ENCODE measurements at regions not wholly inside any gene's neighbourhood (a gene's known extent, or its start where the extent isn't known, plus 50 kb on each side); places are given as distances from the start of the nearest gene placed in this dataset.
A peak's percentile ranks its signal among the peaks of the same experiment; 100 is the strongest.
"Not testable (repeated sequence)": the region's sequence is repeated elsewhere in the genome, so short reads cannot be mapped to it uniquely, and the experiment has no call there.

DNA sequence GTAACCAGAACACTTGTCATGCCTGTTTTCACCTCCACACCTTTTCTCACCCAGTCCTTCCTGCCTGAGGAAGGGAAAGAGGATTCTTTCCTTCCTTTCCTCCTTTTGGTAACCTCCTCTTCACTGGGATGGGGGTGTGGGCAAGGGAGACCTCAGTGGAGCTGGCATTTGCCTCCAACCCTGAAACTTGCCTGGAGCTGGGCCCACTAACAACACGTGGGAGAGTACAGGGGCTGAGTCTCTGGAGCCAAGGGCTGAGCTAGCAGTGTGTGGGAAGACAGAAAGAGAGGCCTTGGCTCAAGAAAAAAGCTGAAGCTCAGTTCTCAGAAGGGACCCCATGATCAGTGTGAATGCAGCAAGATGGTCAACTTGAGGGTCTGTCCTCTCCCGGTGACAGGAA lies 86.6 kb upstream of the SLC6A11 start:
- in situ Hi-C loops (cut with HindIII; ENCODE audit: low sequenced_read_pairs), result no loop called here
- no peak for DNase-seq (ENCODE audit: low read depth, low spot score)

DNA sequence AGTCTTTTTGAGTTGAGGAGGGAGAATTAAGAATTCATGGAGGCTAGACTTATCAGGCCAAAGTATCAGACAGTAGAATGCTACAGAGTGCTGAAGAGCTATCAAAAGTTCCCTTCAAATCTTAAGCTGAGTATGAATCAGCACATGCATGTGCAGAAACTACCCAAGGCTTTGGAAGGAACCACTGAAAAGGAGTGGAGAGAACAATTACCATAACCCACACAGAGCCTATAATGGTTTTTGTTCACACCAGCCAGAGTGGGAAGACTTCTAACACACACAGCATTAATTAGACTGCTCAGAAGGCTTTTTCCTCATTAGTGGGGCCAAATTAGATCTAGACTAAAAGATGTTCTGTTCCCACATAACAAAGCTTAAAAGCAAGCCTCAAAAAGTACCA lies 83.7 kb upstream of the SLC6A11 start:
- in situ Hi-C loops (cut with HindIII; ENCODE audit: low sequenced_read_pairs), result no loop called here
- TF ChIP-seq, protein P1, sequence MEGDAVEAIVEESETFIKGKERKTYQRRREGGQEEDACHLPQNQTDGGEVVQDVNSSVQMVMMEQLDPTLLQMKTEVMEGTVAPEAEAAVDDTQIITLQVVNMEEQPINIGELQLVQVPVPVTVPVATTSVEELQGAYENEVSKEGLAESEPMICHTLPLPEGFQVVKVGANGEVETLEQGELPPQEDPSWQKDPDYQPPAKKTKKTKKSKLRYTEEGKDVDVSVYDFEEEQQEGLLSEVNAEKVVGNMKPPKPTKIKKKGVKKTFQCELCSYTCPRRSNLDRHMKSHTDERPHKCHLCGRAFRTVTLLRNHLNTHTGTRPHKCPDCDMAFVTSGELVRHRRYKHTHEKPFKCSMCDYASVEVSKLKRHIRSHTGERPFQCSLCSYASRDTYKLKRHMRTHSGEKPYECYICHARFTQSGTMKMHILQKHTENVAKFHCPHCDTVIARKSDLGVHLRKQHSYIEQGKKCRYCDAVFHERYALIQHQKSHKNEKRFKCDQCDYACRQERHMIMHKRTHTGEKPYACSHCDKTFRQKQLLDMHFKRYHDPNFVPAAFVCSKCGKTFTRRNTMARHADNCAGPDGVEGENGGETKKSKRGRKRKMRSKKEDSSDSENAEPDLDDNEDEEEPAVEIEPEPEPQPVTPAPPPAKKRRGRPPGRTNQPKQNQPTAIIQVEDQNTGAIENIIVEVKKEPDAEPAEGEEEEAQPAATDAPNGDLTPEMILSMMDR (IDR thresholded peaks at IDR 0.05; ENCODE audit: low read depth, low read length), result no peak

More for the DNA sequence above, 86.6 kb upstream of the SLC6A11 start:
- TF ChIP-seq, protein P1 (IDR thresholded peaks at IDR 0.05; ENCODE audit: low read depth, low read length), result no peak
- H3K4me3 ChIP-seq (ENCODE audit: low read depth, low read length), result no peak overlapping the region

DNA sequence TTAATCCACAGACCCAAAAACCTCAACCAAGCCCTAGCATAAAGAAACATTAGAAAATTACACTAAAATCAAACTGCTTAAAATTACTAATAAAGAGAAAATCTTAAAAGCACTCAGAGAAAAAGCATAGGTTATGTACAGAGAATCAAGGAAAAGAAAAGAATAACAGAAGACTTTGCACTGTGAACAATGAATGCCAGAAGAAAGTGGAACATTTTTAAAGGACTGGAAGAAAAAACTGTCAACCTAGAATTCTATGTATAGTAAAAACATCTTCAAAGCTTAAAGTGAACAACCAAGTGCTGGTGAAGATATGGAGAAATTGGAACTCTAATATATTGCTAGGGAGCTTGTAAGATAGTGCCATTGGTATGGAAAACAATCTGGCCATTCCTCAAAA lies 82.7 kb upstream of the SLC6A11 start:
- no peak overlapping the region for H3K4me3 ChIP-seq (ENCODE audit: low read depth, low read length)
- in situ Hi-C loops (cut with HindIII; ENCODE audit: low sequenced_read_pairs), result no loop called here
- DNase-seq (ENCODE audit: low read depth, low spot score), result no peak
- TF ChIP-seq, protein P1 (IDR thresholded peaks at IDR 0.05; ENCODE audit: low read depth, low read length), result no peak

More for the DNA sequence above, 83.7 kb upstream of the SLC6A11 start:
- DNase-seq (ENCODE audit: low read depth, low spot score), result no peak
- no peak overlapping the region for H3K4me3 ChIP-seq (ENCODE audit: low read depth, low read length)

DNA sequence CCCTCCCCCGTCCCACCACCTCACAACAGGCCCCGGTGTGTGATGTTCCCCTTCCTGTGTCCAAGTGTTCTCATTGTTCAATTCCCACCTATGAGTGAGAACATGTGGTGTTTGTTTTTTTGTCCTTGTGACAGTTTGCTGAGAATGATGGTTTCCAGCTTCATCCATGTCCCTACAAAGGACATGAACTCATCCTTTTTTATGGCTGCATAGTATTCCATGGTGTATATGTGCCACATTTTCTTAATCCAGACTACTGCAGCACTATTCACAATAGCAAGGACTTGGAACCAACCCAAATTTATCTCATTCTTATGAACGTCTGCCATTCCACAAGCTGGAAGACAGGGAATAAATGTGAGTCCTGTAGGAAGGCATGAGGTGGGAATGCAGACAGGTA lies 79.6 kb upstream of the SLC6A11 start:
- H3K4me3 ChIP-seq (ENCODE audit: low read depth, low read length); in situ Hi-C loops (cut with HindIII; ENCODE audit: low sequenced_read_pairs); DNase-seq (ENCODE audit: low read depth, low spot score): not testable (repeated sequence)

DNA sequence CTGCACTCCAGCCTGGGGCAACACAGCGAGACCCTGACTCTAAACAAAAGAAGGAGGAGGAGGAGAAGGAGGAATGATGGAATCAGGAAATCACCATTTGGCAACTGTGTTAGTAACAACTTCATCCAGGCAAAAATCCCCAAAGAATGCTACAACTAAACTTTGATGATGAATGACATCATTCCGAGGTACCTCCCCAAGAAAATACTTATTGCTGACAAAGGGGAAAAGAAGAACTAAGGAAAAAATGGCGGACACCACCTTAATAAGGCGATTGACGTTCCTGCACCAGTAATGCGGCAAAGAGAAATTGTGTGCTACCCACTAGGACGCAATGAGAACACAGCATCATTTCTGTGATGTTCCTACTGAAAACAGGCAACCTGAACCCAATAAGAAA lies 78.2 kb upstream of the SLC6A11 start:
- DNase-seq (ENCODE audit: low read depth, low spot score), result no peak
- TF ChIP-seq, protein P1 (IDR thresholded peaks at IDR 0.05; ENCODE audit: low read depth, low read length), result no peak
- H3K4me3 ChIP-seq (ENCODE audit: low read depth, low read length), result no peak overlapping the region
- in situ Hi-C loops (cut with HindIII; ENCODE audit: low sequenced_read_pairs), result no loop called here

DNA sequence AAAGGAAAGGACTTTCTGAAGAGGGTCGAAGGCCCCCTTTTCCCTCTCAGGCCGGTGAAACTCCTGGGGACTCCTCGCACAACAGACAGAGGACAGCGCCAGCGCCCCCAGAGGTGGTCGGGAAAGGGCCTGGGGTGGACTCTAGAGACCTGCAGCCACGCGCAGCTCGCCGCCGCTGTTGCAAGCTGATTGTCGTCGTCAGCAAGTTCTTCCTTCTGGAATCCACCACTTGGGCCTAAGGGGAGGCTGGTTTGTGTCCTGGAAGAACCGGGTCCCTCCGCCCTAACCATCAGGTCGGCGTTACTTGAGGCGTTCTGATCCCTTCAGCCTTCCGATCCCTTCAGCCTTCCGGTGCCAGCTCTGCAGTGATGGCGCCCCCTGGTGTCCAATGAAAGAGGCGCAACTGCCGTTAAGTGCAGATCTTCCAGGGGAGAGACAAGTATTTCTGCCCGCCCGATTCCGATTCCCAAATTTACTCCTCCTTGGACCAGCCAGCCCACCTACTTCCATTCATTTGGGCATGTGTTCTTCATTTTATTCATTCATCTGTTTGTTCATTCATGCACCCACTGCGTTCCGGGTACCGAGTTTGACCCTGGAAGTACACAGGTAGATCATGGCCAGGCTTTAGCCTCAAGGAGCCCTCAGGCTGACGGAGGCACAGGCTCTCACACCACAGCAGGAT lies 77.2 kb upstream of the SLC6A11 start:
- H3K4me3 ChIP-seq (ENCODE audit: low read depth, low read length), result no peak overlapping the region
- in situ Hi-C loops (cut with HindIII; ENCODE audit: low sequenced_read_pairs), result no loop called here
- TF ChIP-seq, protein P1 (IDR thresholded peaks at IDR 0.05; ENCODE audit: low read depth, low read length), result peak; percentile 95
- DNase-seq (ENCODE audit: low read depth, low spot score), result peak; percentile 62

DNA sequence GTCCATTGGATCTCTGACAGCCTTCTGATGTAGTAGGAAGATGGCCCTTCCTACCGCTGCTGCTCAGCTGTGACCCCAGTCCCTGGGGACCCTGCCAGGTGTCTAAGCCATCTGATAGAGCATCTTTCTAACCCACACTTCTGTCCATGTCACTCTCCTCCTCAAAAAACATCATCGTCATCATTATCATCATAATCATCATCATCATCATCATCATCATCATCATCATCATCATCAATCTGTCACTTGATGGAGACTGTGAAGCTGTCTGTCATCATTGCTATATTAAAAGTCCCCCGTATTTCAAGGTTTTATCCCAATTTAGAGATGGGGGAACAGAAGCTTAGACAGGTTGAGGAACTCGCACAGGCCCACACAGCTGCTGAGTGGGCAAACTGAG lies 75.1 kb upstream of the SLC6A11 start:
- TF ChIP-seq, protein P1 (IDR thresholded peaks at IDR 0.05; ENCODE audit: low read depth, low read length), result no peak
- DNase-seq (ENCODE audit: low read depth, low spot score), result no peak
- no peak overlapping the region for H3K4me3 ChIP-seq (ENCODE audit: low read depth, low read length)
- in situ Hi-C loops (cut with HindIII; ENCODE audit: low sequenced_read_pairs), result no loop called here
